Activated naive CD4-positive, alpha-beta T cell treated with anti-CD3 and anti-CD28 coated beads for 36 hours (primary cell): ENCODE measurements at regions not wholly inside any gene's neighbourhood (a gene's known extent, or its start where the extent isn't known, plus 50 kb on each side); places are given as distances from the start of the nearest gene placed in this dataset.

Experiments used
- CTCF ChIA-PET: fragments of 350-600 bp; sonication (Branson Sonifier 250); formaldehyde crosslinking; loops from one replicate; lab custom pipeline; 2021; ENCODE audit warnings: antibody characterized with exemption; lab: Charles Lee
- DNase-seq: peaks from one replicate; pipeline ENCODE4 v3.0.0-alpha.2; 2020
- H3K27ac Mint-ChIP-seq: one replicate; pipeline ENCODE4 v1.8.0; 2021; ENCODE audit warnings: mild to moderate bottlenecking, mixed read lengths
- H3K27me3 Mint-ChIP-seq: one replicate; pipeline ENCODE4 v1.8.0; 2021; ENCODE audit warnings: low read depth, mixed read lengths
- H3K36me3 Mint-ChIP-seq: one replicate; pipeline ENCODE4 v1.8.0; 2021; ENCODE audit warnings: low read depth, mixed read lengths
- H3K4me1 Mint-ChIP-seq: one replicate; pipeline ENCODE4 v1.8.0; 2021; ENCODE audit warnings: low read depth, mixed read lengths
- H3K4me3 Mint-ChIP-seq: one replicate; pipeline ENCODE4 v1.8.0; 2021; ENCODE audit warnings: mild to moderate bottlenecking, moderate library complexity, mixed read lengths
- H3K9me3 Mint-ChIP-seq: one replicate; pipeline ENCODE4 v1.8.0; 2021; ENCODE audit warnings: mixed read lengths
- intact Hi-C: fragments of 100-400 bp; cut with micrococcal nuclease; formaldehyde crosslinking; loops from one replicate; pipeline ENCODE4 v1.15.1; 2023

- DNase-seq = no peak
- Mint-ChIP-seq H3K27me3 (peaks cover 6% of the 10 kb centered on the region), H3K9me3 (no peaks in the 10 kb centered on the region), H3K27ac (no peak overlapping the region), H3K4me3 (no peak overlapping the region), H3K36me3 (no peaks in the 10 kb centered on the region), H3K4me1 (no peaks in the 10 kb centered on the region)
- intact Hi-C loops = no loop called here
- CTCF ChIA-PET = interaction anchor here (1.3 kb wide), 1 partner anchor 201 kb away, joined by 3 read pairs; no protein-coding TSS in a partner anchor
Measured at GRCh38 chr4:100294356-100294755, 104.1 kb upstream of the DDIT4L start.

DNA sequence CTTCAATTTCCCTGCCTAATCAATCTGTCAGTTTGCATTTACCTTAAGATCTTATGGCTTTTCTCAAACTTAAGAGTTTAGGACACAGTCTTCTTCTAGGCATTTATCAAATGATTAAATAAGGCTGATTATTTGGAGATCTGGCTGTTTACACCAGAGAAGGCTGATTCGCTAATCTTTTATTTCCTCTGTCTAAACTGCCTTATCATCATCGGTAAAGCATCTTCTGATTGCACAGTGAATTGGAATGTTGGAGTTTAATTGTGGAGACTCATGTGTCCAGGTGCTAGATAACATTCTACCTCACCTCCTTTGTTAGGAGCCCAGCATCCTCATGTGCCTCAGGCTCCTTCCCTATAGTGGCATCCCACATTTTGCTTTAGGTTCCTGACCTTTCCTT lies 100.3 kb upstream of the DDIT4L start:
- no peaks in the 10 kb centered on the region for H3K4me1 Mint-ChIP-seq
- H3K27ac Mint-ChIP-seq = no peak overlapping the region
- DNase-seq = no peak
- no peak overlapping the region for H3K4me3 Mint-ChIP-seq
- CTCF ChIA-PET = no interaction called here
- intact Hi-C loops = no loop called here
- H3K9me3 Mint-ChIP-seq = no peaks in the 10 kb centered on the region
- H3K36me3 Mint-ChIP-seq = no peaks in the 10 kb centered on the region
- H3K27me3 Mint-ChIP-seq = peaks cover 5% of the 10 kb centered on the region

DNA sequence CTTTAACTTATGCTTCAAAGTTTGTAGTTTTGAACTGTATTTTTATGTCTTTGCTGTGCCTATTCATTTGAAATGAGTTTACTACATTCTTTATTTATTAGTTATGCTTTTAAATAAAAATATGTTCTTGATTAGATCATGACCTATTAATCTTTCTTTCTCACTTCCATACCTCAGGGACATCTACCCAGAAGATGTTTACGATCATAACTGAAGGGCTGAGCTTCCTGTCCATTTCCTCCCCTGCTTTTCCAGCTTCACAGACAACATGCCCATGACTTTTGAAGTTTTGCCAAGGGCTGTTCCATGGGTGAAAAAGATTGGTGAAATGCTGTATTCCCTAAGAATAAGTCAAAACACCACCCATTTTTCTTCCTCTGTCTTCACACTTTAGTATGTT lies 99.7 kb upstream of the DDIT4L start:
- H3K27ac Mint-ChIP-seq = no peak overlapping the region
- no peak overlapping the region for H3K4me3 Mint-ChIP-seq
- DNase-seq = no peak
- no peaks in the 10 kb centered on the region for H3K4me1 Mint-ChIP-seq
- CTCF ChIA-PET = interaction anchor here (0.7 kb wide), 1 partner anchor 68 kb away, joined by 3 read pairs; no protein-coding TSS in a partner anchor
- peaks cover 5% of the 10 kb centered on the region for H3K27me3 Mint-ChIP-seq
- H3K9me3 Mint-ChIP-seq = no peaks in the 10 kb centered on the region
- no peaks in the 10 kb centered on the region for H3K36me3 Mint-ChIP-seq
- intact Hi-C loops = no loop called here

DNA sequence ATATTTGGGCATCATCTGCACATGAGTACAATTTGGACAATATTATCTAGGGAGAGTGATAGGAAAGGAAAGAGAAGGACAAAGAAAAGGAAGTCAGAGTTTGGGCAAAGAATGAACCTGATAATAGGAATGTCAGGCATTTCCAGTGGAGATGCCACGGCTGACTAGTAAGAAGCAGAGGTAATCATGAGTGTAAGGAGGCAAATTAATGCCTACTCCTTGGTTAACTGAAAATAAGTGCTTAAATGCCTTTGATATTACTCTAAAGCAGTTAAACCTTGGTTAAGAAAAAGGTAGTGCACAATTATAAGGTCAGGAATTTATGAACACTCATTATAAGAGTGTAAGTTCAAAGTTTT lies 99.2 kb upstream of the DDIT4L start:
- intact Hi-C loops = no loop called here
- Mint-ChIP-seq H3K27ac (no peak overlapping the region), H3K27me3 (peaks cover 5% of the 10 kb centered on the region), H3K36me3 (no peaks in the 10 kb centered on the region), H3K9me3 (no peaks in the 10 kb centered on the region), H3K4me1 (no peaks in the 10 kb centered on the region), H3K4me3 (no peak overlapping the region)
- DNase-seq = no peak
- CTCF ChIA-PET = interaction anchor here (0.7 kb wide), 1 partner anchor 68 kb away, joined by 3 read pairs; no protein-coding TSS in a partner anchor

- H3K4me1 Mint-ChIP-seq = no peaks in the 10 kb centered on the region
- H3K36me3 Mint-ChIP-seq = no peaks in the 10 kb centered on the region
- CTCF ChIA-PET = no interaction called here
- H3K27ac Mint-ChIP-seq = no peak overlapping the region
- H3K9me3 Mint-ChIP-seq = no peaks in the 10 kb centered on the region
- peaks cover 5% of the 10 kb centered on the region for H3K27me3 Mint-ChIP-seq
- intact Hi-C loops = no loop called here
- H3K4me3 Mint-ChIP-seq = no peak overlapping the region
- no peak for DNase-seq
Measured at GRCh38 chr4:100288811-100289529, 98.7 kb upstream of the DDIT4L start.

GRCh38 chr4:100288161-100288560 lies 97.9 kb upstream of the DDIT4L start:
- Mint-ChIP-seq H3K36me3 (no peaks in the 10 kb centered on the region), H3K4me1 (no peaks in the 10 kb centered on the region), H3K9me3 (no peaks in the 10 kb centered on the region), H3K4me3 (no peak overlapping the region), H3K27me3 (peaks cover 5% of the 10 kb centered on the region), H3K27ac (no peak overlapping the region)
- intact Hi-C loops = no loop called here
- DNase-seq = no peak
- CTCF ChIA-PET = no interaction called here

- CTCF ChIA-PET = no interaction called here
- no peaks in the 10 kb centered on the region for H3K4me1 Mint-ChIP-seq
- no peaks in the 10 kb centered on the region for H3K36me3 Mint-ChIP-seq
- H3K27ac Mint-ChIP-seq = no peak overlapping the region
- intact Hi-C loops = no loop called here
- no peak for DNase-seq
- H3K4me3 Mint-ChIP-seq = no peak overlapping the region
- H3K27me3 Mint-ChIP-seq = peaks cover 5% of the 10 kb centered on the region
- H3K9me3 Mint-ChIP-seq = no peaks in the 10 kb centered on the region
Measured at GRCh38 chr4:100287534-100287933, 97.3 kb upstream of the DDIT4L start.

GRCh38 chr4:100286636-100287035 lies 96.4 kb upstream of the DDIT4L start:
- no peak for DNase-seq
- CTCF ChIA-PET = no interaction called here
- intact Hi-C loops = no loop called here
- no peak overlapping the region for H3K4me3 Mint-ChIP-seq
- H3K27ac Mint-ChIP-seq = no peak overlapping the region
- H3K27me3 Mint-ChIP-seq = peaks cover 9% of the 10 kb centered on the region
- no peaks in the 10 kb centered on the region for H3K36me3 Mint-ChIP-seq
- no peaks in the 10 kb centered on the region for H3K4me1 Mint-ChIP-seq
- H3K9me3 Mint-ChIP-seq = no peaks in the 10 kb centered on the region

DNA sequence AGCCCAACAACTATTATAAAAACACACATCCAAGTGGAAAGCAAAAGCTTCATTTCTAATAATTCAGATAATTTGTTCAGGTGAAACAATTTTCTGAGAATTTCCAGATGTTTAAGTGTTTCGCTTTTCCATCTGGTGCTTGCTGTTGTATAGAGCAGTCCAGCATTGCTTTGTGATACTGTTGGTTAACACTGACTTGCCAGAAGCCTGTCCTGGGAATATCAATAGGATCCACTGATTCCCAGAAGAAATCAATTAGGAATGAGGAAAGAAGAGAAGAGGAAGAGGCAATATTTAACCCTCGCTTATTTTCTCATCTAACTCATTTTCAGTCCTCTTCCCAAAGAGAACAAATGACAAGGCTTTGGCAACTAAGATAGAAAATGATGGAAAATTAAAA lies 94.9 kb upstream of the DDIT4L start:
- Mint-ChIP-seq H3K9me3 (no peaks in the 10 kb centered on the region), H3K27me3 (peaks cover 9% of the 10 kb centered on the region), H3K4me3 (no peak overlapping the region), H3K27ac (no peak overlapping the region), H3K4me1 (no peaks in the 10 kb centered on the region), H3K36me3 (no peaks in the 10 kb centered on the region)
- no peak for DNase-seq
- intact Hi-C loops = no loop called here
- CTCF ChIA-PET = no interaction called here

- DNase-seq = no peak
- H3K4me3 Mint-ChIP-seq = no peak overlapping the region
- H3K9me3 Mint-ChIP-seq = no peaks in the 10 kb centered on the region
- H3K27ac Mint-ChIP-seq = no peak overlapping the region
- no peaks in the 10 kb centered on the region for H3K4me1 Mint-ChIP-seq
- no peaks in the 10 kb centered on the region for H3K36me3 Mint-ChIP-seq
- H3K27me3 Mint-ChIP-seq = peaks cover 9% of the 10 kb centered on the region
- CTCF ChIA-PET = no interaction called here
- intact Hi-C loops = no loop called here
Measured at GRCh38 chr4:100284129-100284880, 94.0 kb upstream of the DDIT4L start.

- intact Hi-C loops = no loop called here
- Mint-ChIP-seq H3K36me3 (no peaks in the 10 kb centered on the region), H3K9me3 (no peaks in the 10 kb centered on the region), H3K4me3 (no peak overlapping the region), H3K4me1 (no peaks in the 10 kb centered on the region), H3K27ac (no peak overlapping the region), H3K27me3 (peaks cover 10% of the 10 kb centered on the region)
- DNase-seq = no peak
- CTCF ChIA-PET = no interaction called here
Measured at GRCh38 chr4:100280807-100281206, 90.5 kb upstream of the DDIT4L start.

- intact Hi-C loops = no loop called here
- H3K4me3 Mint-ChIP-seq = no peak overlapping the region
- H3K27ac Mint-ChIP-seq = no peak overlapping the region
- H3K4me1 Mint-ChIP-seq = no peaks in the 10 kb centered on the region
- no peaks in the 10 kb centered on the region for H3K9me3 Mint-ChIP-seq
- CTCF ChIA-PET = interaction anchor here (0.6 kb wide), 1 partner anchor 108 kb away, joined by 3 read pairs; no protein-coding TSS in a partner anchor
- no peaks in the 10 kb centered on the region for H3K36me3 Mint-ChIP-seq
- no peak for DNase-seq
- peaks cover 10% of the 10 kb centered on the region for H3K27me3 Mint-ChIP-seq
Measured at GRCh38 chr4:100278567-100278966, 88.3 kb upstream of the DDIT4L start.

- DNase-seq = no peak
- Mint-ChIP-seq H3K27me3 (peaks cover 8% of the 10 kb centered on the region), H3K36me3 (no peaks in the 10 kb centered on the region), H3K9me3 (peaks cover 3% of the 10 kb centered on the region), H3K4me1 (no peaks in the 10 kb centered on the region), H3K4me3 (no peak overlapping the region), H3K27ac (no peak overlapping the region)
- intact Hi-C loops = no loop called here
- CTCF ChIA-PET = no interaction called here
Measured at GRCh38 chr4:100269446-100269845, 79.2 kb upstream of the DDIT4L start.
